ENCODE measurements at regions not wholly inside any gene's neighbourhood (a gene's known extent, or its start where the extent isn't known, plus 50 kb on each side); places are given as distances from the start of the nearest gene placed in this dataset.
A peak's percentile ranks its signal among the peaks of the same experiment; 100 is the strongest.

DNA sequence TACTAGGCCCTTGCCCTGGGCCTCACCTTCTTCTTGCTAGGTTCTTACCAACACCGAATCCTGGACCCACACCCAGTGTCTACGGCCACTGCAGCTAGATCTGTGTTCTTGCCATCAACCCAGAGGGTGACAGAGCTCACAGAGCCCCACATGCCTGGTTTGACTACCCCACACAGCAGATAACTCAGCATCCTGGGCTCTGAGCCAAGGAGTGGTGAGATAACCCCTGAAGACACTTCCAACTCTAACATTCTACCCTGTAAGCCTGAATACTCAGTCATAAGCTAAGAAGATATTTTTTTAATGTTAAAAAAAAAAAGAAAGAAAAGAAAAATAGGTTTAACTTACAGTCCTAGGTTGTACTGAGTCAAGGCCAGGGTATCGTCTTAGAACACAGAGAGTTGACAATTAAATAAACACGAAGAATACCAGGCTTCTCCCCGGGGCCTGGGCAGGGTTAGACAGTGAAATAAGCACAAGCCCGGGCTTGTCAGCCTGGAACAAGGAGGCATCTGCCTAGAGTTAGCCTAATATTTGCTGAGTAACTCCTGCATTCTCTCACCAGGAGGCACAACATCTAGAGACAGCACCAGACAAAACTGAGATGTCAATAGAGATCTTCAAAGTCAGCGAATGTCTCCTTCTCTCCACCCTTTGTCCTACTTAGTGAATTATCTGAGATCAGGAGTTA, 556.5 kb upstream of the LRRN3 start:
- Histone ChIP-seq H3K56ac (ENCODE audit: extremely low read depth, insufficient read depth, low read length) (peak overlapping the region; percentile 77), H3K9ac (ENCODE audit: low read depth, low read length) (peak overlapping the region; percentile 17), H2AFZ (replicated peaks; ENCODE audit: low read length, poor library complexity) (peak overlapping the region; percentile 77), H3K4me2 (ENCODE audit: low read depth, low read length) (peak overlapping the region; percentile 38), H4K91ac (ENCODE audit: insufficient read depth, low read depth, low read length) (peak overlapping the region; percentile 56), H2BK15ac (ENCODE audit: low read depth, low read length) (peak overlapping the region; percentile 96; the same call in 2 of the 3 replicates), H2BK5ac (ENCODE audit: low read depth, low read length, poor library complexity, severe bottlenecking) (peak overlapping the region; percentile 99), H3K9me1 (ENCODE audit: insufficient read depth, low read length) (no peaks in the 10 kb centered on the region; the same call in 1 of the 2 replicates), H3K23ac (ENCODE audit: low read depth, low read length) (peak overlapping the region; percentile 63), H3K9me3 (ENCODE audit: control insufficient read depth, insufficient read depth, low read length) (no peaks in the 10 kb centered on the region), H3K27me3 (ENCODE audit: control insufficient read depth, insufficient read depth, low read length) (no peaks in the 10 kb centered on the region), H2AK9ac (replicated peaks; ENCODE audit: low read depth, low read length, poor library complexity) (peak overlapping the region; percentile 18), H3K36me3 (ENCODE audit: control insufficient read depth, insufficient read depth, low read length) (no peaks in the 10 kb centered on the region), H3K4me3 (ENCODE audit: insufficient read depth, low read depth, low read length) (no peak overlapping the region), H3K4me1 (ENCODE audit: control insufficient read depth, insufficient read depth, low read length) (peaks cover 11% of the 10 kb centered on the region), H3K4ac (ENCODE audit: low read depth, low read length) (peak overlapping the region; percentile 73), H2BK120ac (ENCODE audit: low read depth, low read length) (peak overlapping the region; percentile 80), H4K5ac (ENCODE audit: low read depth, low read length) (peak overlapping the region; percentile 99), H2AK5ac (ENCODE audit: low read depth, low read length) (peak overlapping the region; percentile 84), H3K14ac (replicated peaks; ENCODE audit: low read depth, low read length) (peak overlapping the region; percentile 48), H2BK20ac (ENCODE audit: low read depth, low read length) (peak overlapping the region; percentile 88), H4K8ac (ENCODE audit: low read depth in 2 of 2, low read length in 2 of 2) (peak overlapping the region; percentile 79 to 89), H3K79me1 (ENCODE audit: low read depth in 1 of 2, low read length in 2 of 2) (peaks cover 7 to 8% of the 10 kb centered on the region in 2 experiments; a peak in 3 of 4 replicates), H3K27ac (ENCODE audit: insufficient read depth, low read length) (peak overlapping the region; percentile 94), H4K20me1 (ENCODE audit: insufficient read depth, low read length) (no peaks in the 10 kb centered on the region), H3K18ac (ENCODE audit: low read depth, low read length) (peak overlapping the region; percentile 97)
- ChIA-PET POLR2A (ENCODE audit: unreplicated experiment) (interaction anchor here (0.6 to 0.7 kb wide), 2 partner anchors 24 to 216 kb away, joined by 3 to 5 read pairs; no protein-coding TSS in a partner anchor), CTCF (interaction anchor here (0.6 kb wide), 1 partner anchor 20 kb away, joined by 3 read pairs; no protein-coding TSS in a partner anchor)
- TSS peak; percentile 71 for BruUV-seq (replicated peaks)
- peak; percentile 24; the same call in 1 of the 2 replicates for TF ChIP-seq SMC3 (IDR thresholded peaks at IDR 0.05; ENCODE audit: low read depth, low read length)
- no peak for TF ChIP-seq RAD21 (IDR thresholded peaks at IDR 0.05; ENCODE audit: low read length)
- TF ChIP-seq, protein P1, sequence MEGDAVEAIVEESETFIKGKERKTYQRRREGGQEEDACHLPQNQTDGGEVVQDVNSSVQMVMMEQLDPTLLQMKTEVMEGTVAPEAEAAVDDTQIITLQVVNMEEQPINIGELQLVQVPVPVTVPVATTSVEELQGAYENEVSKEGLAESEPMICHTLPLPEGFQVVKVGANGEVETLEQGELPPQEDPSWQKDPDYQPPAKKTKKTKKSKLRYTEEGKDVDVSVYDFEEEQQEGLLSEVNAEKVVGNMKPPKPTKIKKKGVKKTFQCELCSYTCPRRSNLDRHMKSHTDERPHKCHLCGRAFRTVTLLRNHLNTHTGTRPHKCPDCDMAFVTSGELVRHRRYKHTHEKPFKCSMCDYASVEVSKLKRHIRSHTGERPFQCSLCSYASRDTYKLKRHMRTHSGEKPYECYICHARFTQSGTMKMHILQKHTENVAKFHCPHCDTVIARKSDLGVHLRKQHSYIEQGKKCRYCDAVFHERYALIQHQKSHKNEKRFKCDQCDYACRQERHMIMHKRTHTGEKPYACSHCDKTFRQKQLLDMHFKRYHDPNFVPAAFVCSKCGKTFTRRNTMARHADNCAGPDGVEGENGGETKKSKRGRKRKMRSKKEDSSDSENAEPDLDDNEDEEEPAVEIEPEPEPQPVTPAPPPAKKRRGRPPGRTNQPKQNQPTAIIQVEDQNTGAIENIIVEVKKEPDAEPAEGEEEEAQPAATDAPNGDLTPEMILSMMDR (conservative IDR thresholded peaks at IDR 0.05; ENCODE audit: low read depth, low read length) = peak; percentile 16; the same call in 1 of the 2 replicates
- peak; percentile 56; the same call in 1 of the 2 replicates for TF ChIP-seq NFE2L2 (IDR thresholded peaks at IDR 0.05; ENCODE audit: low read depth, low read length)
- dilution Hi-C loops (cut with HindIII; ENCODE audit: low sequenced_read_pairs, unreplicated experiment) = no loop called here
- ATAC-seq (ENCODE audit: low read depth) = peak; percentile 85
- DNase-seq = peak; percentile 71
- WGBS, 2 experiments (ENCODE audit: extremely low coverage in 2 of 2, insufficient read length in 1 of 2) = no CpG with 5 or more reads among the region's 7 CpGs
- intact Hi-C loops (cut with micrococcal nuclease) = loop anchor here (2.0 to 10.0 kb wide), 4 partner anchors 38 to 952 kb away; partner anchors contain the start of gene LRRN3
- in situ Hi-C loops (cut with MboI; ENCODE audit: low sequenced_read_pairs) = no loop called here
